Activated T-helper 1 cell treated with anti-CD3 and anti-CD28 coated beads, Interleukin-12 subunit alpha, Interleukin-12 subunit beta, Interleukin-2, Interleukin-4 antibody, amounts not matched to agents 30 ng/mL and 10 ng/mL and 1 ng/mL, durations not matched to agents 14 hours and 24 hours and 36 hours (primary cell): ENCODE measurements at regions not wholly inside any gene's neighbourhood (a gene's known extent, or its start where the extent isn't known, plus 50 kb on each side); places are given as distances from the start of the nearest gene placed in this dataset.

ENCODE experiments used
- DNase-seq: peaks from one replicate; pipeline ENCODE4 v3.0.0; 2021; ENCODE audit warnings: low spot score
- H3K27ac Mint-ChIP-seq: one replicate; pipeline ENCODE4 v1.8.0; 2021; ENCODE audit warnings: mild to moderate bottlenecking, mixed read lengths
- H3K27me3 Mint-ChIP-seq: one replicate; pipeline ENCODE4 v1.8.0; 2022; ENCODE audit warnings: mild to moderate bottlenecking, moderate library complexity, mixed read lengths; ENCODE audit not compliant: insufficient read depth
- H3K36me3 Mint-ChIP-seq: one replicate; pipeline ENCODE4 v1.8.0; 2021; ENCODE audit warnings: low read depth, mixed read lengths
- H3K4me1 Mint-ChIP-seq: one replicate; pipeline ENCODE4 v1.8.0; 2021; ENCODE audit warnings: low read depth, mixed read lengths
- H3K4me3 Mint-ChIP-seq: one replicate; pipeline ENCODE4 v1.8.0; 2021; ENCODE audit warnings: mild to moderate bottlenecking, moderate library complexity, mixed read lengths
- H3K9me3 Mint-ChIP-seq: one replicate; pipeline ENCODE4 v1.8.0; 2021; ENCODE audit warnings: mixed read lengths
- intact Hi-C: fragments of 100-400 bp; cut with micrococcal nuclease; formaldehyde crosslinking; loops from one replicate; pipeline ENCODE4 v1.15.1; 2024

- no peak overlapping the region for H3K27ac Mint-ChIP-seq
- H3K9me3 Mint-ChIP-seq = no peaks in the 10 kb centered on the region
- H3K4me1 Mint-ChIP-seq = no peaks in the 10 kb centered on the region
- peaks cover 3% of the 10 kb centered on the region for H3K27me3 Mint-ChIP-seq
- no peak overlapping the region for H3K4me3 Mint-ChIP-seq
- no peak for DNase-seq
- no peaks in the 10 kb centered on the region for H3K36me3 Mint-ChIP-seq
- intact Hi-C loops = no loop called here
These were observed 54.4 kb upstream of the PIK3R1 start for GRCh38 chr5:68161156-68161555.

DNA sequence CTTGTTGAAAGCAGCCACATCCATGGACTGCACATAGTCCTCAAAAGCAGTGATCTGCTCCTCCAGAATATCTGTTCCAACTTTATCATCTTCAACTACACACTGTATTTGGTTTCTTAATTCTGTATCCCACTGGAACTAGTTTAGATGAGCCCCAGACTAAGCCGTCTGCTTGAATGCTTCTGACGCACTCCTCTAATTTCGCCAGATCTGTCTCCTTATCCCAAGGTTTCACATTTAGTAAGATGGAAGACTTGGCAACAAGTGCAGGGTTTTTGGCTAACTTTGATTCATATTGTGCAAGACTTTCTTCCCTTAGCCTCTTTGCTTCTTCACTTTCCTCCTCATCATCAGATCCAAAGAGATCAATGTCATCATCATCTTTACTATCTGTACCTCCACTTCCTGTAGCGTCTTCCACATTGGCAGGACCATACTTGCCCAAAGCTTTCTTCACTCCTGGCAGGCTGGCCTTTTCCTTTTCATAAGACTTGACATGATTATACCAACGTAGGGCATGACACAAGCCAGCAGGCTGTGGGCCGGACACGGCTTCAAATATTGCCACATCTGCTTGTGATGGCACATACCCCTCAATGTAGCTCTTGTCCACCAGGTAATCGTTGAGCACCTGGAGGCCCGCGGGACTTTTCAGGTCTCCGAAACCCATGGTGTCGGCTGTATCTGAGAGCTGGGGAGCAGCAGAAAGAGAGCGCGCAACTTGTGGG lies 56.2 kb upstream of the PIK3R1 start:
- DNase-seq = no peak
- Mint-ChIP-seq H3K4me3 (no peak overlapping the region), H3K4me1 (no peaks in the 10 kb centered on the region), H3K27me3 (peaks cover 3% of the 10 kb centered on the region), H3K9me3 (no peaks in the 10 kb centered on the region), H3K27ac (no peak overlapping the region), H3K36me3 (no peaks in the 10 kb centered on the region)
- intact Hi-C loops = no loop called here

GRCh38 chr5:68155940-68156339 lies 59.6 kb upstream of the PIK3R1 start:
- no peak overlapping the region for H3K27ac Mint-ChIP-seq
- no peaks in the 10 kb centered on the region for H3K9me3 Mint-ChIP-seq
- no peaks in the 10 kb centered on the region for H3K36me3 Mint-ChIP-seq
- DNase-seq = no peak
- no peaks in the 10 kb centered on the region for H3K4me1 Mint-ChIP-seq
- no peak overlapping the region for H3K4me3 Mint-ChIP-seq
- no peaks in the 10 kb centered on the region for H3K27me3 Mint-ChIP-seq
- intact Hi-C loops = no loop called here

- no peak for DNase-seq
- H3K9me3 Mint-ChIP-seq = no peaks in the 10 kb centered on the region
- no peaks in the 10 kb centered on the region for H3K36me3 Mint-ChIP-seq
- H3K27me3 Mint-ChIP-seq = no peaks in the 10 kb centered on the region
- intact Hi-C loops = no loop called here
- H3K4me1 Mint-ChIP-seq = no peaks in the 10 kb centered on the region
- H3K27ac Mint-ChIP-seq = no peak overlapping the region
- H3K4me3 Mint-ChIP-seq = no peak overlapping the region
These were observed 61.3 kb upstream of the PIK3R1 start for GRCh38 chr5:68154119-68154857.

- DNase-seq = no peak
- no peak overlapping the region for H3K27ac Mint-ChIP-seq
- intact Hi-C loops = no loop called here
- H3K27me3 Mint-ChIP-seq = no peaks in the 10 kb centered on the region
- H3K4me3 Mint-ChIP-seq = no peak overlapping the region
- no peaks in the 10 kb centered on the region for H3K9me3 Mint-ChIP-seq
- H3K4me1 Mint-ChIP-seq = peaks cover 6% of the 10 kb centered on the region
- H3K36me3 Mint-ChIP-seq = no peaks in the 10 kb centered on the region
These were observed 63.7 kb upstream of the PIK3R1 start for GRCh38 chr5:68151812-68152211.

DNA sequence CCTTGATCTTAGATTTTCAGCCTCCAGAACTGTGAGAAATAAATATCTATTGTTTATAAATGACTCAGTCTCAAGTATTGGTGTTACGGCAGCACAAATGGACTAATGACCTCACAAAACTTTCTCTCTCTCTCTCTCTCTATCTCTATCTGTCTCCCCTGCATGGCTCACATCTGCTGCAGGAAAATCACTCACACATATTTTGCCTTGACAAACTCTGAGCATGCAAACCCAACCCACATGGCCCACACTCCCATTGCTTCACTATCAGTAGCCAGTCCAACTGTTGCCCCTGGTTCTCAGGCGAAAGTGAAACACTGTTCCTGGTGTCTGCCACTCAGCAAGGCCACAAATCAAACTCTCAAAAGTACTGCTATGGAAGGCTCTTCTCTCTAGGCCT lies 66.4 kb upstream of the PIK3R1 start:
- no peaks in the 10 kb centered on the region for H3K36me3 Mint-ChIP-seq
- no peaks in the 10 kb centered on the region for H3K27me3 Mint-ChIP-seq
- no peak overlapping the region for H3K27ac Mint-ChIP-seq
- no peak for DNase-seq
- H3K9me3 Mint-ChIP-seq = no peaks in the 10 kb centered on the region
- intact Hi-C loops = no loop called here
- H3K4me1 Mint-ChIP-seq = peaks cover 6% of the 10 kb centered on the region
- H3K4me3 Mint-ChIP-seq = no peak overlapping the region

GRCh38 chr5:68148096-68148495 lies 67.5 kb upstream of the PIK3R1 start:
- no peak overlapping the region for H3K4me3 Mint-ChIP-seq
- intact Hi-C loops = no loop called here
- H3K9me3 Mint-ChIP-seq = peaks cover 2% of the 10 kb centered on the region
- H3K27me3 Mint-ChIP-seq = no peaks in the 10 kb centered on the region
- H3K27ac Mint-ChIP-seq = no peak overlapping the region
- H3K36me3 Mint-ChIP-seq = peaks cover 1% of the 10 kb centered on the region
- DNase-seq = no peak
- H3K4me1 Mint-ChIP-seq = peaks cover 6% of the 10 kb centered on the region

DNA sequence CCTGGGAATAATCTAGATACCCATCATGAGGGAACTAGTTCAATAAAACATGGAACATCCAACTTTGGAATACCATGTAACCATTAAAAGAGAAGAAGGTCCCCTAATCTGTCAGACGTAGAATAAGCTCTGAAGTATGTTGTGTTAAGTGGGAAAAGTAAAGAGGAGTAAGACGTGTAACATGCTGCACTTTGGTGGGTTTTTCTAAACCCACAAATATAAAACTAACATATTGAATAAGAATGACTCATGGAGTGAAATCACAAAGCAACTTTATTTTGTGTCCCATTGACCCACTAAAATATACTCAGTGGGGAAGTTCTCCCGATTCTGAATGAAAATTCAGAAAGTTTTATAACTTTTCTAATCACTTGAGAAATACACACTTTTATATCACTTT lies 67.9 kb upstream of the PIK3R1 start:
- H3K27me3 Mint-ChIP-seq = no peaks in the 10 kb centered on the region
- no peak overlapping the region for H3K27ac Mint-ChIP-seq
- H3K9me3 Mint-ChIP-seq = peaks cover 5% of the 10 kb centered on the region
- H3K4me1 Mint-ChIP-seq = peaks cover 6% of the 10 kb centered on the region
- DNase-seq = no peak
- no peak overlapping the region for H3K4me3 Mint-ChIP-seq
- intact Hi-C loops = no loop called here
- H3K36me3 Mint-ChIP-seq = peaks cover 1% of the 10 kb centered on the region

DNA sequence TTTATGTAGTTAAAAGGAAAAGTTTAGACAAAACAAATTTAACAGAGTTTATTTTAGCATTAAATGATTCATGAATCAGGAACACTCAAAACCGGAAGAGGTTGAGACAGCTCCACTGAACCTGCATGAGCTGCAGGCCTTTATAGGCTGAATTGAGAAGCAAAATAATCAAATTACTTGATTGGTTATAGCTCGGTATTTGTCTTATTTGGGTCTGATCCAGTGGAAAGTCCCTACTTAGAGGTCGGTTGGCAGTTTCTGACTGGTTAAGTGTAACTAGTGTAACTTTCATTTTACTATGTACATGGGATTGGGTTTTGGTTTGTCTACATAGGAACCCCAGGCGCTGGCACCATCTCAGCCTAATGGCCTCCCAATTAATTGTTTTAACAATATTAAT lies 74.1 kb upstream of the PIK3R1 start:
- Mint-ChIP-seq H3K27ac (no peak overlapping the region), H3K4me1 (peaks cover 5% of the 10 kb centered on the region), H3K36me3 (peaks cover 1% of the 10 kb centered on the region), H3K27me3 (no peaks in the 10 kb centered on the region), H3K9me3 (peaks cover 5% of the 10 kb centered on the region), H3K4me3 (no peak overlapping the region)
- no peak for DNase-seq
- intact Hi-C loops = no loop called here

GRCh38 chr5:68140763-68141162 lies 74.8 kb upstream of the PIK3R1 start:
- Mint-ChIP-seq H3K36me3 (peaks cover 1% of the 10 kb centered on the region), H3K27me3 (no peaks in the 10 kb centered on the region), H3K9me3 (peaks cover 5% of the 10 kb centered on the region), H3K4me1 (peaks cover 5% of the 10 kb centered on the region), H3K27ac (no peak overlapping the region), H3K4me3 (no peak overlapping the region)
- DNase-seq = no peak
- intact Hi-C loops = no loop called here

- Mint-ChIP-seq H3K9me3 (peaks cover 5% of the 10 kb centered on the region), H3K27me3 (peaks cover 2% of the 10 kb centered on the region), H3K27ac (no peak overlapping the region), H3K36me3 (peaks cover 1% of the 10 kb centered on the region), H3K4me3 (no peak overlapping the region), H3K4me1 (peaks cover 5% of the 10 kb centered on the region)
- intact Hi-C loops = no loop called here
- no peak for DNase-seq
These were observed 75.7 kb upstream of the PIK3R1 start for GRCh38 chr5:68139611-68140441.

- Mint-ChIP-seq H3K4me3 (no peak overlapping the region), H3K9me3 (no peaks in the 10 kb centered on the region), H3K36me3 (no peaks in the 10 kb centered on the region), H3K27ac (no peak overlapping the region), H3K4me1 (peaks cover 5% of the 10 kb centered on the region), H3K27me3 (peaks cover 2% of the 10 kb centered on the region)
- no peak for DNase-seq
- intact Hi-C loops = no loop called here
These were observed 77.9 kb upstream of the PIK3R1 start for GRCh38 chr5:68137511-68138140.
